ENCODE measurements at regions not wholly inside any gene's neighbourhood (a gene's known extent, or its start where the extent isn't known, plus 50 kb on each side); places are given as distances from the start of the nearest gene placed in this dataset.
"Not testable (repeated sequence)": the region's sequence is repeated elsewhere in the genome, so short reads cannot be mapped to it uniquely, and the experiment has no call there.

- DNase-seq (no peak), ATAC-seq (no peak)
- CTCF ChIA-PET: no interaction called here
- Mint-ChIP-seq H3K4me1 (ENCODE audit: low read depth) (no peaks in the 10 kb centered on the region), H3K4me3 (no peak overlapping the region), H3K27me3 (ENCODE audit: low read depth) (no peaks in the 10 kb centered on the region), H3K36me3 (ENCODE audit: low read depth) (no peaks in the 10 kb centered on the region), H3K27ac (no peak overlapping the region), H3K9me3 (ENCODE audit: insufficient read depth) (peaks cover 5% of the 10 kb centered on the region)
- POLR2A ChIA-PET: no interaction called here
Observed at GRCh38 chr3:163196815-163197374, 1700.3 kb downstream of the OTOL1 start.

DNA sequence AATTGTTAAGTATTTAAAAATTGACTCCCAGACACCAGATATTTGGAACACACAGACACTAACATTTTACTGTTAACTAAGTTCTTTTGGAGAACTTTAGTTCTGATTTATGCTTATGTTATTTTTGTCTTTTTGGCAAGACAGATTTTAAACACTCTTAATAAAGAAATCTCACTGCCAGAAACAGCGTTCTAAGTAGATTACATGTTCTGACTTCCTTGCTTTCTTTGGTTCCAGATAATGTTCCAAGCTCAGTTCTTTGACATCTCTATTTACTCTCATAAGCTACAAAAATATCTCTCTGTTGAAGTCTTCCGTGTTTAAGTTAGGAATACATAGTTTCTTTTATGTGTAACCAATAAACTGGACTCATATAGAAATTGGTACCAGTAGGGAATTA, 1699.6 kb downstream of the OTOL1 start:
- no peaks in the 10 kb centered on the region for H3K4me1 Mint-ChIP-seq (ENCODE audit: low read depth)
- H3K9me3 Mint-ChIP-seq (ENCODE audit: insufficient read depth): peaks cover 5% of the 10 kb centered on the region
- CTCF ChIA-PET: no interaction called here

DNA sequence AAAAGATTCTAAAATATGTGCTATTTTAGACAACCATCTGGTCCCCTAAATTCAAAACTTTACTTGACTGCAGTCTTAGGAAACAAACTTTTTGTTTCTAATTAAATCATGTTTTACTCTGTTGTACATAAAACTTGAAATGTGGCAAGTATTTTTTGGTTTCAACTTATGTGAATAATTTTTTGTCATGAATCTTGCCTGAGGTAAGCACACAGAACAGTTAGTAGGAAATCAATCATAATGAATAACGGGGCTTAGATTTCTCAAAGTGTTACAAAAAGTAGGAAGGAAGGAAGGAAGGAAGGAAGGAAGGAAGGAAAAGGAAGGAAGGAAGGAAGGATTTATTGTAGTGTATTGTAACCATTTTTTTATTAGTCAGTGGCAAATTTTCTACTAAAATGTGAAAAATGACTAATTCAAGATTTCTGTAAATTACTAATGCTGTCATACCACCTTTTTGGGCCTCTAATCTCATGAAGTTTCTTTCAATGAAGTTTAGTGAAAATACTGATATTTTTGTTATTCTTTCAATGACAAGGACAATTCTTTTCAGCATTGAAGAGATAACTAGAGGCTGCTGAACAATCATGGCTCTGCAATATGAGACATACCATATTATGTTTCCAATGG, 1689.2 kb downstream of the OTOL1 start:
- ATAC-seq (no peak), DNase-seq (no peak)
- no peaks in the 10 kb centered on the region for H3K36me3 Mint-ChIP-seq (ENCODE audit: low read depth)
- no peaks in the 10 kb centered on the region for H3K4me1 Mint-ChIP-seq (ENCODE audit: low read depth)
- ChIA-PET POLR2A (no interaction called here), CTCF (no interaction called here)
- no peak overlapping the region for H3K27ac Mint-ChIP-seq
- H3K27me3 Mint-ChIP-seq (ENCODE audit: low read depth): no peaks in the 10 kb centered on the region
- no peak overlapping the region for H3K4me3 Mint-ChIP-seq
- H3K9me3 Mint-ChIP-seq (ENCODE audit: insufficient read depth): peaks cover 12% of the 10 kb centered on the region

More for the DNA sequence above, 1699.6 kb downstream of the OTOL1 start:
- POLR2A ChIA-PET: no interaction called here
- Mint-ChIP-seq H3K4me3 (no peak overlapping the region), H3K36me3 (ENCODE audit: low read depth) (no peaks in the 10 kb centered on the region), H3K27me3 (ENCODE audit: low read depth) (no peaks in the 10 kb centered on the region), H3K27ac (no peak overlapping the region)
- DNase-seq (no peak), ATAC-seq (no peak)

GRCh38 chr3:163175970-163176369, 1679.4 kb downstream of the OTOL1 start:
- H3K4me1 Mint-ChIP-seq (ENCODE audit: low read depth): no peaks in the 10 kb centered on the region
- ATAC-seq (no peak), DNase-seq (no peak)
- ChIA-PET CTCF (no interaction called here), POLR2A (no interaction called here)
- H3K27me3 Mint-ChIP-seq (ENCODE audit: low read depth): no peaks in the 10 kb centered on the region
- H3K9me3 Mint-ChIP-seq (ENCODE audit: insufficient read depth): peaks cover 18% of the 10 kb centered on the region
- H3K27ac Mint-ChIP-seq: no peak overlapping the region
- no peak overlapping the region for H3K4me3 Mint-ChIP-seq
- no peaks in the 10 kb centered on the region for H3K36me3 Mint-ChIP-seq (ENCODE audit: low read depth)

- H3K4me3 Mint-ChIP-seq, CTCF ChIA-PET: not testable (repeated sequence)
Observed at GRCh38 chr3:163172513-163172912, 1675.9 kb downstream of the OTOL1 start.

DNA sequence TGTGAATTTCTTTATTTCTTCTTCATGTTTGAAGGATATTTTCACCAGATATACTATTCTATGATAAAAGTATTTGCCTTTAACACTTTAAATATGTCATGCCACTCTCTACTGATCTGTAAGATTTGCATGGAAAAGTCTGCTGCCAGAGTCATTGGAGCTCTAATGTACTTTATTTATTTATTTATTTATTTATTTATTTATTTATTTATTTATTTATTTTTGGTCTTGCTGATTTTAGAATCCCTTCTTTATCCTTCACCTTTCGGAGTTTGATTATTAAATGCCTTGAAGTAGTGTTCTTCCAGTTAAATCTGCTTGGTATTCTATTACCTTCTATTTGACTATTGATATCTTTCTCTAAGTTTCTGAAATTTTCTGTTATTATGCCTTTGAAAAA, 1669.6 kb downstream of the OTOL1 start:
- no peak overlapping the region for H3K27ac Mint-ChIP-seq
- no peaks in the 10 kb centered on the region for H3K36me3 Mint-ChIP-seq (ENCODE audit: low read depth)
- DNase-seq: no peak
- H3K4me3 Mint-ChIP-seq: no peak overlapping the region
- H3K9me3 Mint-ChIP-seq (ENCODE audit: insufficient read depth): peaks cover 20% of the 10 kb centered on the region
- no peaks in the 10 kb centered on the region for H3K27me3 Mint-ChIP-seq (ENCODE audit: low read depth)
- ChIA-PET POLR2A (no interaction called here), CTCF (no interaction called here)
- H3K4me1 Mint-ChIP-seq (ENCODE audit: low read depth): no peaks in the 10 kb centered on the region
- ATAC-seq: no peak

More at GRCh38 chr3:163172513-163172912, 1675.9 kb downstream of the OTOL1 start:
- DNase-seq; H3K36me3 Mint-ChIP-seq (ENCODE audit: low read depth); POLR2A ChIA-PET; H3K27me3 Mint-ChIP-seq (ENCODE audit: low read depth); H3K27ac Mint-ChIP-seq; H3K4me1 Mint-ChIP-seq (ENCODE audit: low read depth); ATAC-seq: not testable (repeated sequence)
- peaks cover 18% of the 10 kb centered on the region for H3K9me3 Mint-ChIP-seq (ENCODE audit: insufficient read depth)

DNA sequence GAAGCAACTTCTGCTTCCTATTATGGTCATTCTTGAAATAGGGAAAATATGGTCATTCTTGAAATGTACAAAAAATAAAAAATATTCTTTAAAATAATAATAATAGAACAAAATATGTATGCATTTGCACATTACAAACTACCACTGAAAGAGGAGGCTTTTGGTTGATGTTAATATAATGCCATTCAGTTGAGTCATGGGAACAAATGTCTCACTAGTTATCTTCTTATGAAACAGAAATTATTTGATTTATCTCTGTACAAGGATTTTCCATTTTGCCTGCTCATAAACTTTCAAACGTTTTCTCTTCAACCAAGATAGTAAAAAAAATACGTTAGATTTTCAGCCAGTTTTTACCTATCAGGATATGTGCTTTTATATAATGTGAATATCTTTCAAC, 1662.7 kb downstream of the OTOL1 start:
- H3K4me3 Mint-ChIP-seq: no peak overlapping the region
- DNase-seq (no peak), ATAC-seq (no peak)
- peaks cover 14% of the 10 kb centered on the region for H3K9me3 Mint-ChIP-seq (ENCODE audit: insufficient read depth)
- H3K27ac Mint-ChIP-seq: no peak overlapping the region
- CTCF ChIA-PET: no interaction called here
- no peaks in the 10 kb centered on the region for H3K36me3 Mint-ChIP-seq (ENCODE audit: low read depth)
- H3K27me3 Mint-ChIP-seq (ENCODE audit: low read depth): no peaks in the 10 kb centered on the region
- POLR2A ChIA-PET: no interaction called here
- no peaks in the 10 kb centered on the region for H3K4me1 Mint-ChIP-seq (ENCODE audit: low read depth)

DNA sequence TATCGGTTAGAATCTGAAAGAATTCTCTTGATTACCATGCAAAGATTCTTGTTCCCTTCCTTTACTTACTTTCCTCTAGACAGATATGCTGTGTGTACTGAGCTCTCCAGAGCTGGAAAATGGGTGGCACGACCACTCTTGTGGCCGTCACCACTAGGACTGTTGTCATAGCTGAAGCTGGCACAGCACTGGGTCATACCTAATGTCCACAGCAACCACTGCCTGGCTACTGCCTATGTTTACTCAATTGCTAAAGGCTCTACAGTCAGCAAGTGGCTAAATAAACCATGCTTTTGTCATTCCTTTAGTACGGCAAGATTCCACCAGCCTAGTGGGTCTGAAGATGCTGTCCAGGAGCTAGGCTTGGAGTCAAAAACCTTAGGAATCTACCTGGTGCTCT, 1643.0 kb downstream of the OTOL1 start:
- Mint-ChIP-seq H3K9me3 (ENCODE audit: insufficient read depth) (peaks cover 9% of the 10 kb centered on the region), H3K27ac (no peak overlapping the region), H3K27me3 (ENCODE audit: low read depth) (no peaks in the 10 kb centered on the region), H3K36me3 (ENCODE audit: low read depth) (no peaks in the 10 kb centered on the region), H3K4me1 (ENCODE audit: low read depth) (no peaks in the 10 kb centered on the region), H3K4me3 (no peak overlapping the region)
- ChIA-PET CTCF (no interaction called here), POLR2A (no interaction called here)
- ATAC-seq (no peak), DNase-seq (no peak)

GRCh38 chr3:163138258-163138657, 1641.7 kb downstream of the OTOL1 start:
- CTCF ChIA-PET: no interaction called here
- Mint-ChIP-seq H3K27ac (no peak overlapping the region), H3K4me3 (no peak overlapping the region)

DNA sequence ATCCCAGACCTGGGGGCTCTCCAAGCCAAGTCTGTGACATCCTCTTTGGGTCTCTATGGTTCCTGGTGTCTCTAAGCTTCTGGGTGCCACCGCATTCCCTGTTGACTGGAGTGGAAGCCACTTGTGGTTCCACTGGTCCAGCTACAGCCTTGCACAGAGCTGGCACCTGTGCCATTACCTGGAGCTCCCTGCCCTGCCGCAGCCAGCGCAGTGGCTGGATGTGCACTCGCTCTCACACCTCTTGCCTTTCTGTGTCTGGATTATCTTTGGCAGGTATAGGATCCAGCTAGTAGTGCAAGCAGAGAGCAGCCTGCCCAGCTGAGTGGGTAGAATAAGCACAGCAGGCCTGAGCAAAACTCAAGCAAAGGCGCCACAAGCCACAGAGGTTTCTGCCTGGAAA, 1635.5 kb downstream of the OTOL1 start:
- DNase-seq: no peak
- no peaks in the 10 kb centered on the region for H3K27me3 Mint-ChIP-seq (ENCODE audit: low read depth)
- no peak for ATAC-seq
- H3K27ac Mint-ChIP-seq: no peak overlapping the region
- ChIA-PET CTCF (no interaction called here), POLR2A (no interaction called here)
- peaks cover 15% of the 10 kb centered on the region for H3K9me3 Mint-ChIP-seq (ENCODE audit: insufficient read depth)
- no peaks in the 10 kb centered on the region for H3K4me1 Mint-ChIP-seq (ENCODE audit: low read depth)
- H3K36me3 Mint-ChIP-seq (ENCODE audit: low read depth): no peaks in the 10 kb centered on the region
- no peak overlapping the region for H3K4me3 Mint-ChIP-seq

More at GRCh38 chr3:163138258-163138657, 1641.7 kb downstream of the OTOL1 start:
- POLR2A ChIA-PET: no interaction called here
- Mint-ChIP-seq H3K9me3 (ENCODE audit: insufficient read depth) (peaks cover 9% of the 10 kb centered on the region), H3K4me1 (ENCODE audit: low read depth) (no peaks in the 10 kb centered on the region), H3K36me3 (ENCODE audit: low read depth) (no peaks in the 10 kb centered on the region), H3K27me3 (ENCODE audit: low read depth) (no peaks in the 10 kb centered on the region)
- no peak for DNase-seq
- no peak for ATAC-seq

GRCh38 chr3:163129287-163129686, 1632.7 kb downstream of the OTOL1 start:
- no peak overlapping the region for H3K4me3 Mint-ChIP-seq
- DNase-seq (no peak), ATAC-seq (no peak)
- peaks cover 9% of the 10 kb centered on the region for H3K9me3 Mint-ChIP-seq (ENCODE audit: insufficient read depth)
- ChIA-PET CTCF (no interaction called here), POLR2A (no interaction called here)
- H3K27ac Mint-ChIP-seq: no peak overlapping the region
- H3K27me3 Mint-ChIP-seq (ENCODE audit: low read depth): no peaks in the 10 kb centered on the region
- no peaks in the 10 kb centered on the region for H3K36me3 Mint-ChIP-seq (ENCODE audit: low read depth)
- H3K4me1 Mint-ChIP-seq (ENCODE audit: low read depth): no peaks in the 10 kb centered on the region

DNA sequence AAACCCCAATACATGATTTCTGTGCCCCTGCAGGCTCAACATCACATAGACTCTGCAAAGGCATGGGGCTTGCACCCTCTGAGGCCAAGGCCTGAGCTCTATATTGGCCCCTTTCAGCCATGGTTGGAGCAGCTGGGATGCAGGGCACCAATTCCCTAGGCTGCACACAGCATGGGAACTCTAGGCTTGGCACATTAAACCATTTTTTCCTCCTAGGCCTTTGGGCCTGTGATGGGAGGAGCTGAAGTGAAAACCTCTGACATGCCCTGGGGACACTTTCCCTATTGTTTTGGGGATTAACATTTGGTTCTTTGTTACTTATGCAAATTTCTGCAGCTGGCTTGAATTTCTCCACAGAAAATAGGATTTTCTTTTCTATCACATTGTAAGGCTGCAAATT, 1629.5 kb downstream of the OTOL1 start:
- ATAC-seq (no peak), DNase-seq (no peak)
- ChIA-PET POLR2A (no interaction called here), CTCF (no interaction called here)
- Mint-ChIP-seq H3K4me3 (no peak overlapping the region), H3K27me3 (ENCODE audit: low read depth) (no peaks in the 10 kb centered on the region), H3K4me1 (ENCODE audit: low read depth) (no peaks in the 10 kb centered on the region), H3K9me3 (ENCODE audit: insufficient read depth) (peaks cover 5% of the 10 kb centered on the region), H3K27ac (no peak overlapping the region), H3K36me3 (ENCODE audit: low read depth) (no peaks in the 10 kb centered on the region)

Measured in activated CD8-positive, alpha-beta T cell treated with anti-CD3 and anti-CD28 coated beads, Interleukin-2, amount 10 ng/mL, durations not matched to agents 7 days and 5 days (primary cell).